ENCODE measurements at regions not wholly inside any gene's neighbourhood (a gene's known extent, or its start where the extent isn't known, plus 50 kb on each side); places are given as distances from the start of the nearest gene placed in this dataset.
"Not testable (repeated sequence)": the region's sequence is repeated elsewhere in the genome, so short reads cannot be mapped to it uniquely, and the experiment has no call there.

DNA sequence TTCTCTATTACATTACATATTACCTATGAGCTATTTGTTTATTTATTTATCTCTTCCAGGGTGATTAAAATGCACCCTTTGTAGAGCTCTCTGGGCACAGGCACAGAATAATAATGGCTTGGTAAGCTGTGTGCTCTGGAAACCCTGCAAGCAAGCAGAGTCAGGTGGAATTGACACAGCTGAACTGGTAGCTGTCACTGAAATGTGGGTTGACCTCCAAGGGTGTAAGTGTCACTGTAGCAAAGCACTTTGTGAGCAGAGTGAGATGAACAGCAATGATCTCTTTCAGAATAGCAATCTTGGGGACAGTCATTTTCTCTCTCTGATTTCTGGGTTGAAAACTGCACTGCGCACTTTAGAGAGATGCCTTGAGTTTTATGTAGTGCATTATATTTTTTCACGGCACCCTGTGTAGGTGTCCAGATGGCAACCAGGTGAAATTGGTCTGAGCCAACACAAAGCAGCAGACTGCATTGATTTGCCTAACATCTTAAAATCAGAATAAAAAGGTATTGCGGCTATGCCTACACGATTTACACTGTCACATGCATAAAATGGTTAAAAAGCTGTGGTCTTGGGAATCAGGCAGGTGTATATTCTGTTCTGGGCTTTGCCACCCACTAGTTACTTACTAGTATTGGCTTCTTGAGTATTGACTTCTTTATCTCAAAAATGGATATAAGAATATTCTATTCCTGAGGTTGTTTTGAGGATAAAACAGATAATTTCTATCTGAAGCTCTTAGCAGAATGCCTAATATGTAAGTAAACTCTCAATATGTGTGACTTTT, 450.3 kb downstream of the RAPGEF2 start:
- no peak for DNase-seq

GRCh38 chr4:159555873-159556272, 453.0 kb downstream of the RAPGEF2 start:
- no peak for DNase-seq

DNA sequence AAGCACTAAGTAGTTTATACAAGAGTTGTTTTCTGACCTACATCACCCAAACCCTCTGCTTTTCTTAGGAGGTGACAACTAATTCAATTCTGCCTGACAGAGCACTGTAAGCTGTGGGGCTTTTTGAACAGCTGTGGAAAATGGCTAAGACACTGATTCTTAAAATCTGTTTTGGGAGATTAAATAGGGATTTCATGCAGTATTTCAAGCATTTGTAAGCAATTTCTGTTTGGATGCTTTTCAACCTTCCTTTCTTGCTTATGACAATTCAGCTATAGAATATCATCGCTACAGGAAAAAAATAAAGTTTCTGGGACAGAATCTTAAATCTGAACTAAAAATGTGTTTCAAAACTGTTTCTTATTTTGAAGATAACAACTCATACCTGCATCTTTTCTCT, 459.5 kb downstream of the RAPGEF2 start:
- DNase-seq, result no peak

- no peak for DNase-seq
Measured at GRCh38 chr4:159563257-159563656, 460.4 kb downstream of the RAPGEF2 start.

DNA sequence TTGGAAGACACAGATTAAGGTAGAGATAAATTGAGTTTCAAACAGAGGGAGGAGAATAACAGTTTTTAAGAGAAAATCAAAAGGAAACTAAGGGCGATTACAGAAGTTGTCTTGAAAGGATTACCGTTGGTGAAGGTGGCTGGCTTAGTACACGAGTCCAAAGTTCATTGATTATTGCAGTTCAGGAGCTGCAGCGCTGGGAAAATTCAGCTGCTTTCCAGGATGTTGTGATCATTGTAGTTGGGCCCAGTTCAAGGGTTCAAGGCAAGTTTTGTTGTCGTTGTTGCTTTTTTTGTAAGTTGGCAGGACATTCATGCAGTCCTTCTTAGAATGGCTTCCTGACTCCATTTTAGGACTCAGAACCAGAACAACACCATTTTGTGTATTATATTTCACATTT, 461.7 kb downstream of the RAPGEF2 start:
- DNase-seq, result no peak

DNA sequence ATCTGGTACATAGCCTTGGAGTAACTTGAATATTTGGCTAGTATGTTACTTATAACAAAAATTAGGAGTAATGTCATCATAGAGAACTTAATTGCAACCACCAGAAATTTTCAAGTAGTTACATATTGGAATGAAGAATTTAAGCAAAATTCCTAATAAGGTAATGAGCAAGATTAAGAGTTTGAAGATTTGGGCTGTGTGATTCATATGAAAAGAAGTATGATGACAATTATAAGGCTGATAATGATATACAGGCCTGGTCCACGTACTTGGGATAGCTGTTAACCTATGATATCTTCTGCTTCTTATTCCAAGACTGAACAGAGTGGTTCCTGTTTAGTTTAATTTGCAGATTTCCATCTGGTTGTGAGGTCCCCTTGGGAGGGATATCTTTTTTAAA, 463.9 kb downstream of the RAPGEF2 start:
- DNase-seq, result no peak

GRCh38 chr4:159577241-159577640, 474.4 kb downstream of the RAPGEF2 start:
- DNase-seq, result no peak

GRCh38 chr4:159582685-159583084, 479.8 kb downstream of the RAPGEF2 start:
- DNase-seq, result no peak

DNA sequence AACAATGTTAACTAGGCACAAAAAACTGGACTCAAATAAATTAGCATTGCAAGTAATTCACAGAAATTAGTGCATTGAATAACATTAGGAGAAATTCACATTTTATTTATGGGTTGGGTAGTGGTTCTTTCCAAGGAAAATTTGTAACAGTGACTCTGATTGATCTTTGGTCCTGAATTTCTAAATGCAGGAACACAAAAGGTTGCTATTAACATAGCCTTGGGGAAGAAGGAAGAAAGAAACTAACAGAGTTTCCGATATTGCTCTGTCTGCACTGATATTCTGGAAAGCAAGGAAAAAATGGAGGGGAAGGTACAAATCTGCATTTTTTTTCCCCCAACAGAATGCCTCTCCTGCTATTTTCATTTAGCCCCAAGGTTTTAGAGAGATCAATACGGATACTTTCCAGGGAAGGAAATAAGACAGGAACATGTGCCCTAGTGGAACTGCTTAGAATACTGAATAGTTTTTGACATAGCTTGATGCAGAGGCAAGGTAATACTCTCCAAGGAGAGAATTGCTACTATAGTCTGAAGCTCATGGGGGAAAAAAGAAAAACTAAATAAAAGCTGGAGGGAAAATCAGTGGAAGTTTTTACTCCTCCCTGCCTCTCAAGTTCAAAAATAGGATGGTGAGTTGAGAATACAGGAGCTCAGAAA, 490.1 kb downstream of the RAPGEF2 start:
- no peak for DNase-seq

GRCh38 chr4:159593681-159594080, 490.8 kb downstream of the RAPGEF2 start:
- no peak for DNase-seq

DNA sequence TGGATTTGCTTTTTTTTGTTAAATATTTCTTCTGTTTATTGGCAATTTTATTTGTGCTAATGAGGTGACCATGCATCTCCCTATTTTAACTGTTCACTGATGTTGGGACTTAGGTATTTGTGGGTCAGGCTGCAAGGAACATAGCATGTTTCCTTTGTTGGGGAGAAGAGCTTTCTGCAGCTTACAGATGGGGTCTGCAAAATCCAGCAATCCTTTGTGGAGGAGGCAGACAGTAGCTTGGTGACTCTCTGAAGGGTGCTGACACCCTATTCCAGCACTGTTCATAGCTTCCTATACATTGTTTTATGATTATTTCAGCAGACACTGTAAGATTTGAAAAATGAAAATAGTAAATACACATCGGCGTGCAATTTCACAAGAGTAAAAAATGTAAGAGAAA, 491.7 kb downstream of the RAPGEF2 start:
- DNase-seq, result no peak

DNA sequence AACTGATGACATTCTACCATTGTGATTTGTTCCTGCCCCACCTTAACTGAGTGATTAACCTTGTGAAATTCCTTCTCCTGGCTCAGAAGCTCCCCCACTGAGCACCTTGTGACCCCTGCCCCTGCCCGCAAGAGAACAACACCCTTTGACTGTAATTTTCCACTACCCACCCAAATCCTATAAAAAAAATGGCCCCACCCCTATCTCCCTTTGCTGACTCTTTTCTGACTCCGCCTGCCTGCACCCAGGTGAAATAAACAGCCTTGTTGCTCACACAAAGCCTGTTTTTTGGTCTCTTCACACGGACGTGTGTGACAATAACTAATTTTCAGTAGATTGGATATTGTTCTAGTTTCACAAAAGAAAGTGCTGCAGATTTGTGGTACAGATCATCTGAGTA, 492.2 kb downstream of the RAPGEF2 start:
- not testable (repeated sequence) for DNase-seq

DNA sequence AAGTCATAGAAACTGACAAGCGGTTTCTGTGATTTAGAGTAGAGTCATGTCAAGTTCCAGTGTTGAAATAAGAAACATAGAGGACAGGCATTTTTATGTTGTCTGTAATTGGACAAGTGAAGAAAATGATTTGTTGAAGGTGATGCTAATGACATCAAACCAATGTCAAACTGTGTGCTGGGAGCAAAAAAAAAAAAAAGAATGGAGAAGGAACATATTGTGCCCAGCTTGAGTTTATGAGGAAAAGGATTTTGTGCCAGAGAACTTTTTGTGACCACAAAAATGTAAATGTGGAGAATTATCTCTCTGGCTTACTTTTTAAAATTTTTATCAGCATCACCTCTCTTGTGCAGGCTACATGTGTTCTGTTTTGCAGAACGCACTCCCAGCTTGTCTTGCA, 495.7 kb downstream of the RAPGEF2 start:
- no peak for DNase-seq

DNA sequence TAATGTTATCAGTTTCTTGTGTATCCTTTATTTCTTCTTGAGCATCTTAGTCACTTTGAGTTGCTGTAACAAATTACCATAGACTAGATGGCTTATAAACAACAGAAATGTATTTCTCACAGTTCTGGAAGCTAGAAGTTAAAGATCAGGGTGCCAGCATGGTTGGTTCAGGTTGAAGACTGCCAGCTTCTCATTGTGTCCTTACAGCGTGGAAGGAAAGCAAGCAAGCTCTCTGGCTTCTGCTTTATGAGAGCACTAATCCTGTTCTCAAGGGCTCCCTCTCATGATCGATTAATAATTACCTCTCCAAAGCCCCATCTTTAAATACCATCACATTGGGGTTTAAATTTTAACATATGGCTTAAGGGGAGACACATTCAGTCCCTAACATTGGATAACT, 497.2 kb downstream of the RAPGEF2 start:
- no peak for DNase-seq

- DNase-seq, result no peak
Measured at GRCh38 chr4:159604781-159605180, 501.9 kb downstream of the RAPGEF2 start.

- DNase-seq, result no peak
Measured at GRCh38 chr4:159606835-159607234, 504.0 kb downstream of the RAPGEF2 start.

DNA sequence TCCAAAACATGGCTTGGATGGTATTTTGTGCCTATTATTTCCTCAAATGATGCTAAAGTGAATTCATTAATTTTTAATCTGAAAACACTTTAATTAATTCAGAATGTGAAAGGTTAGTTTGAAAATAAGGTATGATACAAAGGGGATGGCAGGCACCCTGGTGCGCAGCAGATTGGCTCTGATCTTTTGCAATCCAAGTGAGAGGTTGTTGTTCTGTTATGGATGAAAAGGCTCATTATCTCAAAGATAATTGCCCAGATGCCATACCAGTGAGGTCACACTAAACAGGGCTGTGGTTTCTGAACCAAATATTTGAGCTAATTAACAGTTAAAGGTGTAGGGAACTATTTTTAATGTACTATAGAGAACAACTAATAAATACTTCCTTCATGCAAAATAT, 504.9 kb downstream of the RAPGEF2 start:
- DNase-seq, result no peak

DNA sequence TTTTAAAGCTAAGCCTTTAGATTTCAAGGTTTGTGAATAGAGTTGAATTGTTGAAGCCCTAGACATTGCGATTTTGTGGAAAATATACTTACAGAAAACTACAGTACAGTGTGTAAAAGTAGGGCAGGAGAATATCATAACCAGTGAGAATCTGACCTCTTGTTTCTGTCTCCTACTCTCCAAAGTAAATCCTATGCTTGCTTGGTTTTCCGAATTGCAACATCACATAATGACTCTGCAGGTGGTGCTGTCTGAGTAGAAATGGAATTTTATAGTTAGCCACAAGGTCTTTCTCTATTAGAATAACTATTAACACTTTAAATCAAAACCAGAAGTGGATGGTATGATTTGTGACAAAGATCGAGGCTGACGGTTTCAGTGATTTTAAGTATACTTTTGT, 505.6 kb downstream of the RAPGEF2 start:
- DNase-seq, result no peak

DNA sequence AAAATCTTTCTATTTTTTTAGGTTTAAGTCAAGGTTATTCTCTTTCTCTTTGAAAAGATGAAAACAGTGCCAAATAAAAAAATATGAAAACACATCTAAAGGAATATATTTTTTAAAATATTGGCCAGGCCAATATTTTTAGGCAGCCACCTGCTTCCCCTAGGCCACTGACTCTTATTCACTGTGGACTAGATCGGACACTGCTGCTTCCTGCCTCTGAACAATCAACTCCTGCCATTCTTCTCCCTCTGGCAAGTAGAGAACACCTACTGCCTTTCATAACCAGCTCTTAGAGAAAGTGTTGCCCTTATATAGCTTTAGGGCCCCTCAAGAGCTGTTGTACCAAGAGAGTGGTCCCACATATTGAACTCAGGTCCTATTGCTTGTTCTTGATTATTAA, 529.2 kb downstream of the RAPGEF2 start:
- no peak for DNase-seq

GRCh38 chr4:159639671-159640323, 536.9 kb downstream of the RAPGEF2 start:
- DNase-seq, result no peak

- DNase-seq, result no peak
Measured at GRCh38 chr4:159649237-159649636, 546.4 kb downstream of the RAPGEF2 start.

DNA sequence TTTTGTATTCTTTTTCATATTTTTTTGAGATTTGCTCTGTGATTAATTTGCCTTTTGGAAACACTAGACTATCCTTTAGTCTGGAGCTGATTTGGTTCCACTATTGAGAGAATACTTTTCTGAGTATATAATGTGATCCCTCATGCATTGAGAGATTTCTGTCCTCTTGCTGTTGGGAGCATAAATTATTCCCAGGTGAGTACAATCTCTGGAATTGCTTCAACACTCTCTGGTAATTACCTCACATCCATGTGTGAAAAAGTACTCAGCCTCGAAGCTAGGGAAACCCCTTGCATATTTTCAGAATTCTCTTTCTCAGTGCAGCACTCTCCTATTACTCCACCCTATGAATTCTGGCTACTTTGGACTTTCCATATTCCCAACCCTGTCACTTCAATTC, 550.0 kb downstream of the RAPGEF2 start:
- no peak for DNase-seq

DNA sequence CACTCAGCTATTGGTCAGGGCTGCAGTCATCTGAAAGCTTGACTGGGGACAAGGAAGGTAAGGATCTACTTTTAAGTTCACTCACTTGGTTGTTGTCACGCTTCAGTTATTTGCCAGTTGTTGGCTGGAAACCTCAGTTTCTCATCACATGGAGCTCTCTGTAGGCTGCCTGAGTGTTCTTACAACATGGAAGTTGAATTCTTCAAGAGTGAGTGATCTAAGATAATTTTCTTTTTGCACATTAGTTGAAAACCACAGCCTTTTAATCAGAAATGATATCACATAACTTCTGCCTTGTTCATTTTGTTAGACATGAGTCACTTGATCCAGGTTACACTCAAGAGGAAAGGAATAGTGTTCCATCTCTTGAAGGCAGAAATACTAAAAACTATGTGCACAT, 552.7 kb downstream of the RAPGEF2 start:
- DNase-seq, result no peak

DNA sequence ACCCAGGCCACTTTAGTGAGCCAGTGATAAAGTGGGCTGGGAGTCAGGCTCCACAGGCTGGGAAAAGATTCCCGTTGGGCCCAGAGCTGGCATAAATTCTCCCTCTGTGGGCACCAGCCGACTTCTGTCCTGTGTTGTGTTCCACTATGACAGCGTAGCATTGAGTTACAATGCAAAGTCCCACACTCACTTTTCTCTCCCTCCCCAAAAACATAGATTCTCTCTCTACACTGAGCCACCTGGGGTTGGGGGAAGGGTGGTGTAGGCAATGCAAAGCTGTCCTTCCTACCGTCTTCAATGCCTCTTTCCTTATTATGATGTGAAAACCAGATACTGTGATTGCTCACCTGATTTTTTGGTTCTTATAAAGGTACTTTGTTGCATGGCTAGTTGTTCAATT, 566.2 kb downstream of the RAPGEF2 start:
- DNase-seq, result no peak

Data from NCI-H526 treated with DMSO at 0.1 percent for 48 hours (cell line).